WERI-Rb-1 (cell line): ENCODE measurements at regions not wholly inside any gene's neighbourhood (a gene's known extent, or its start where the extent isn't known, plus 50 kb on each side); places are given as distances from the start of the nearest gene placed in this dataset.
"Not testable (repeated sequence)": the region's sequence is repeated elsewhere in the genome, so short reads cannot be mapped to it uniquely, and the experiment has no call there.

Experiments
- DNase-seq: peaks from one replicate; pipeline ENCODE4 v3.0.0-alpha.2; 2020
- H3K27ac ChIP-seq: fragments of 250-450 bp; sonication (Bioruptor Pico); 2 replicates; pipeline ENCODE4 v1.5.1; 2020; ENCODE audit warnings: mild to moderate bottlenecking, moderate library complexity
- H3K27me3 ChIP-seq: fragments of 250-450 bp; sonication (Bioruptor Pico); 2 replicates; pipeline ENCODE4 v1.5.1; 2021; ENCODE audit warnings: mild to moderate bottlenecking, low read depth, moderate library complexity; ENCODE audit not compliant: insufficient read depth, severe bottlenecking
- H3K36me3 ChIP-seq: fragments of 250-450 bp; sonication (Bioruptor Pico); 2 replicates; pipeline ENCODE4 v1.5.1; 2020; ENCODE audit warnings: mild to moderate bottlenecking, moderate library complexity
- H3K4me3 ChIP-seq: 2 replicates; pipeline ENCODE4 v1.5.1; 2011; ENCODE audit warnings: low read depth, mild to moderate bottlenecking, control low read depth, low read length
- H3K9me3 ChIP-seq: fragments of 250-450 bp; sonication (Bioruptor Pico); 2 replicates; pipeline ENCODE4 v1.5.1; 2021; ENCODE audit warnings: mild to moderate bottlenecking, moderate library complexity; ENCODE audit not compliant: severe bottlenecking
- TF ChIP-seq, protein P1 (sequence below): IDR thresholded peaks from 2 replicates; pipeline ENCODE4 v1.5.1; 2011; ENCODE audit warnings: low read depth, mild to moderate bottlenecking, control low read depth, inconsistent platforms, low read length

DNA sequence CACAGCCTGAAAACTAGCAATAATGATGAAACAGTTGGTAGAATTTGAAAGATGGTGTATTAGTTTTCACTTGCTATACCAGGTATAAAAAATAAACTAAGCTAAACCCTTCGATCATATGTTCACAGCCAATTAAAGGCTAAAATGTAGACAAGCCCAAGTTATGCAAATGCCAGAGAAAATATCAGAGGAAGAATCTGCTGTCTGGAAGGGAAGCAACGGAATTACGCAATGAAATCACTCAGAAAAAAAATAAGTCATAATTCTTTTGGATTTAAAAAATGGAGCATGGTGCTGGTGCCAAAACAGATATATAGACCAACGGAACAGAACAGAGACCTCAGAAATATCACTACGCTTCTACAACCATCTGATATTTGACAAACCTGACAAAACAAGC is 108.3 kb downstream of the ARL4C start:
- no peaks in the 10 kb centered on the region for H3K36me3 ChIP-seq
- no peaks in the 10 kb centered on the region for H3K27me3 ChIP-seq
- H3K9me3 ChIP-seq = no peaks in the 10 kb centered on the region
- TF ChIP-seq, protein P1, sequence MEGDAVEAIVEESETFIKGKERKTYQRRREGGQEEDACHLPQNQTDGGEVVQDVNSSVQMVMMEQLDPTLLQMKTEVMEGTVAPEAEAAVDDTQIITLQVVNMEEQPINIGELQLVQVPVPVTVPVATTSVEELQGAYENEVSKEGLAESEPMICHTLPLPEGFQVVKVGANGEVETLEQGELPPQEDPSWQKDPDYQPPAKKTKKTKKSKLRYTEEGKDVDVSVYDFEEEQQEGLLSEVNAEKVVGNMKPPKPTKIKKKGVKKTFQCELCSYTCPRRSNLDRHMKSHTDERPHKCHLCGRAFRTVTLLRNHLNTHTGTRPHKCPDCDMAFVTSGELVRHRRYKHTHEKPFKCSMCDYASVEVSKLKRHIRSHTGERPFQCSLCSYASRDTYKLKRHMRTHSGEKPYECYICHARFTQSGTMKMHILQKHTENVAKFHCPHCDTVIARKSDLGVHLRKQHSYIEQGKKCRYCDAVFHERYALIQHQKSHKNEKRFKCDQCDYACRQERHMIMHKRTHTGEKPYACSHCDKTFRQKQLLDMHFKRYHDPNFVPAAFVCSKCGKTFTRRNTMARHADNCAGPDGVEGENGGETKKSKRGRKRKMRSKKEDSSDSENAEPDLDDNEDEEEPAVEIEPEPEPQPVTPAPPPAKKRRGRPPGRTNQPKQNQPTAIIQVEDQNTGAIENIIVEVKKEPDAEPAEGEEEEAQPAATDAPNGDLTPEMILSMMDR = no peak
- DNase-seq = no peak
- no peak overlapping the region for H3K27ac ChIP-seq
- no peak overlapping the region for H3K4me3 ChIP-seq

DNA sequence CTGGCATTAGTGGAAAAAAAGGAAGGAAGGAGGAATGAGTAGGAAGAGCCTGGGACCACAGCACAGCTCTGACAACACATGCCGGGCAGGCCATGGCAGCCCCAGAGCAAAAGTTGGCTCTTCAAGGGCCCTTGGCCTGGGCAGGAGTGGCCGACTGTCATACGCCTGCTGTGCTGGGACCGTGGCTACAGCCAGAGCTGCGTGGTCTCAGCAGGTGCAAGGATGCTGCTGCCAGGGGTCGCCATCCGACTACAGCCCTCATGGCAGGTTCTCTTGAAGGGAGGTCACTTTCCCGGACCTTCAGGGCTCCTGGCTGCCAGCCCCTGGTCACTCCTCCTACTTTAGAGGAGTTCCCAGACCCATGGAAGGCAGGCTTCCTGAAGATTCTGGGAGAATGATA is 109.9 kb downstream of the ARL4C start:
- no peaks in the 10 kb centered on the region for H3K9me3 ChIP-seq
- H3K4me3 ChIP-seq = no peak overlapping the region
- TF ChIP-seq, protein P1 = no peak
- H3K36me3 ChIP-seq = no peaks in the 10 kb centered on the region
- H3K27ac ChIP-seq = no peak overlapping the region
- H3K27me3 ChIP-seq = no peaks in the 10 kb centered on the region
- DNase-seq = no peak

DNA sequence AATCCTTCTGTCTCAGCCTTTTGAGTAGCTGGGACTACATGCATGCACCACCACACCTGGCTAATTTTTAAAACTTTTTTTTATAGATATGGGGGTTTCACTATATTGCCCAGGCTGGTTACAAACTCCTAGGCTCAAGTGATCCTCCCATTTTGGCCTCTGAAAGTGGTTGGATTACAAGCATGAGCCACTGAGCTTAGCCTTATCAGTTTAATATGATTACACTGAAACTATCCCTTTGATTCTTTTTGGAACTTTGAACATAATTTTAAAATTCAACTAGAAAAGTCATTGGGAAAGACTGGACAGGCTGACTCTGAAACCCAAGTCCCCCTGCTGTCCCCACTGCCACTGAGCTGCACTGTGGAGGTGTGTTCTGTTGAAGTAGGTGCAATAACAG is 114.8 kb downstream of the ARL4C start:
- H3K9me3 ChIP-seq = no peaks in the 10 kb centered on the region
- TF ChIP-seq, protein P1 = no peak

DNA sequence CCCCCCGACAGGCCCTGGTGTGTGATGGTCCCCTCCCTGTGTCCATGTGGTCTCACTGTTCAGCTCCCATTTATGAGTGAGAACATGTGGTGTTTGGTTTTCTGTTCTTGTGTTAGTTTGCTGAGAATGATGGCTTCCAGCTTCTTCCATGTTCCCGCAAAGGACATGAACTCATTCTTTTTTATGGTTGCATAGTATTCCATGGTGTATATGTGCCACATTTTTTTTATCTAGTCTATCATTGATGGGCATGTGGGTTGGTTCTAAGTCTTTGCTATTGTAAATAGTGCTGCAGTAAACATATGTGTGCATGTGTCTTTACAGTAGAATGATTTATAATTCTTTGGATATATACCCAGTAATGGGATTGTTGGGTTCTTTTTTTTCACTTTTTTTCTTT is 117.9 kb downstream of the ARL4C start:
- not testable (repeated sequence) for H3K27ac ChIP-seq, DNase-seq, H3K9me3 ChIP-seq, H3K27me3 ChIP-seq, H3K36me3 ChIP-seq, H3K4me3 ChIP-seq

More for the DNA sequence above, 114.8 kb downstream of the ARL4C start:
- H3K27ac ChIP-seq = no peak overlapping the region
- H3K4me3 ChIP-seq = no peak overlapping the region
- no peaks in the 10 kb centered on the region for H3K27me3 ChIP-seq
- H3K36me3 ChIP-seq = no peaks in the 10 kb centered on the region
- DNase-seq = no peak

DNA sequence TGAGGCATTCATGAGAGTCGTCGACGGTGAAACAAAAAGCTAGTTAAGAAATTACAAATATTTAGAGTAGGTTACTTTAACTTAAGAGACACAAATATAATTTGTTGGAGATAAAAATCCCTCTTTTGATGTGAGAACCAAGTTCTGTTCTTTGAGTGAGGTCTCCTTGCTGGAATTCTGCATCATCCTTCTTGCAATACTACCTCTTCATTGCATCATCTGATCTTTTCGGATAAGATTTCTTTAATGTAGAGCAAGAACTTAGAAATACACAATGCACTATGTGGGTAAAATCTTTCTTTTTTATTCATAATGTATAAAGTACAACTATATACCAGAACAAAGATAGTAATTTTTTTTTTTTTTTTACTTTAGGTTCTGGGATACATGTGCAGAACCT is 118.4 kb downstream of the ARL4C start:
- no peaks in the 10 kb centered on the region for H3K27me3 ChIP-seq
- no peak overlapping the region for H3K4me3 ChIP-seq
- no peak overlapping the region for H3K27ac ChIP-seq
- TF ChIP-seq, protein P1 = no peak
- DNase-seq = no peak
- H3K36me3 ChIP-seq = no peaks in the 10 kb centered on the region
- H3K9me3 ChIP-seq = no peaks in the 10 kb centered on the region

DNA sequence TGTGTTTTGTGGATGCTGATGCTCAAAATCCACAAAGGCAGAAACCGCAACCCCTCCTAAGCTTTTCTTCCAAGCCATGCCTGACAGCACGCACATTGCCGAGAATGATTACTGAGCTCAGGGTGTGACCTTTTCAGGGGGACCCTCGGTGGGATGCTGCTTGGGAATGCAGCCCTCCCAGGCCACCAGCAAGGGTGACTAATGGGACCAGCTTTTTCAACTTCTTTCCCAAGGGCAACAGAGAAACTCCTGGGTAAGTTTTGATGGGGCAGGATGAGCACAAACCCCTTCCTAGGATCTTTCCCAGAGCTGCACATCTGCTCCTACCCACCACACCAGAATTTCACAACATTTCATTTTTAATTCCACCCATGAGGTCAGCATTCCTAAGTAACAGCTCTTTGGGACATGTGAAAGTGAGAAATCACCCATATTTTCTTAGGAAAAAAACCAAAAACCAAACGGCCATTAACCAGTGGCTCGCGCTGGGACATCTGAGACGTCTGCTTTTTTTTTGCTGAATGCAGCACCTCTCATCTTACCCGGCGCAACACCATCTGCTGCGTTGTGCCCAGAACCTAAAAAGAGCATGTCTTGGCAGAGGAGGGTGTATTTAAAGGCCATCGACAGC is 119.0 kb downstream of the ARL4C start:
- Histone ChIP-seq H3K9me3 (no peaks in the 10 kb centered on the region), H3K27ac (no peak overlapping the region), H3K36me3 (no peaks in the 10 kb centered on the region), H3K4me3 (no peak overlapping the region), H3K27me3 (no peaks in the 10 kb centered on the region)
- no peak for DNase-seq
- TF ChIP-seq, protein P1 = no peak
